K562 (cell line): ENCODE measurements at regions not wholly inside any gene's neighbourhood (a gene's known extent, or its start where the extent isn't known, plus 50 kb on each side); places are given as distances from the start of the nearest gene placed in this dataset.

Source experiments
- ATAC-seq: fragments of 200-7000 bp; cut with Tn5 transposase; 3 replicates; pipeline ENCODE4 v1.9.1; 2020; ENCODE audit warnings: moderate library complexity
- BruUV-seq: library from RNA; stranded (reverse); fragments of 400-500 nt; replicated peaks from 2 replicates; lab custom pipeline; 2021; lab: Mats Ljungman, UMichigan
- CTCF ChIA-PET: fragments of 300-600 bp; formaldehyde crosslinking; extraction: SDS; loops from one replicate; lab custom pipeline; 2021; ENCODE audit warnings: low intra/inter-chr PET ratio; lab: Yijun Ruan, JAX
- POLR2A ChIA-PET: fragments of 300-600, 350-650 bp; sonication (Branson Sonifier 250); formaldehyde crosslinking; extraction: SDS; loops from one replicate; lab custom pipeline; 2021; ENCODE audit warnings: antibody characterized with exemption, inconsistent platforms; lab: Yijun Ruan, JAX
- DNase-seq, 4 experiments: peaks; one replicate each; pipeline versions ENCODE4 v3.0.0 to v3.0.0-alpha.2; 2011 to 2018; ENCODE audit warnings: low spot score in 3 of 4, mixed read lengths in 3 of 4; ENCODE audit errors: extremely low read depth in 1 of 4
- FAIRE-seq: peaks from 2 replicates; lab custom pipeline; 2011; peaks lifted over from hg19 to GRCh38; lab: Jason Lieb, UNC
- H2AFZ ChIP-seq: 2 replicates; pipeline ENCODE4 v1.6.0; 2011; ENCODE audit warnings: low read depth, low read length, control low read depth, inconsistent platforms
- H3K27ac ChIP-seq: fragments of 200-600 bp; 3 replicates; pipeline ENCODE4 v1.8.0; 2011; ENCODE audit warnings: low read depth, mild to moderate bottlenecking, control low read depth, inconsistent platforms, low read length, moderate library complexity, mixed read lengths; ENCODE audit errors: extremely low read depth
- H3K27me3 ChIP-seq, 2 experiments: fragments of 300-600 bp in 1 of 2; 2 replicates in 1 of 2; 3 replicates in 1 of 2; pipeline versions ENCODE4 v1.6.0 to v1.8.0; 2011; ENCODE audit warnings: inconsistent platforms in 2 of 2, low read length in 2 of 2, mild to moderate bottlenecking in 1 of 2, mixed read lengths in 1 of 2, moderate library complexity in 1 of 2; ENCODE audit not compliant: control insufficient read depth in 2 of 2, insufficient read depth in 2 of 2
- H3K36me3 ChIP-seq: fragments of 300-600 bp; 3 replicates; pipeline ENCODE4 v1.8.0; 2011; ENCODE audit warnings: mild to moderate bottlenecking, low read length, inconsistent platforms; ENCODE audit not compliant: control insufficient read depth, insufficient read depth
- H3K4me1 ChIP-seq, 2 experiments: fragments of 200-600 bp in 1 of 2; replicated peaks in 1 of 2; 2 replicates in 1 of 2; 3 replicates in 1 of 2; pipeline versions ENCODE4 v1.5.1 to v1.8.0; 2011; ENCODE audit warnings: inconsistent platforms in 2 of 2, low read length in 2 of 2, mild to moderate bottlenecking in 1 of 2, mixed read lengths in 1 of 2, moderate library complexity in 1 of 2; ENCODE audit not compliant: control insufficient read depth in 2 of 2, insufficient read depth in 2 of 2
- H3K4me2 ChIP-seq: 2 replicates; pipeline ENCODE4 v1.6.1; 2011; ENCODE audit warnings: low read length, control low read depth, inconsistent platforms, mixed read lengths; ENCODE audit not compliant: insufficient read depth
- H3K4me3 ChIP-seq: fragments of 200-600 bp; sonication (generic), shearing (Covaris generic); 2 replicates; pipeline ENCODE4 v1.5.1; 2016; ENCODE audit warnings: control low read depth, inconsistent platforms
- H3K79me2 ChIP-seq: fragments of 200-600 bp; 3 replicates; pipeline ENCODE4 v1.8.0; 2011; ENCODE audit warnings: low read length, inconsistent platforms; ENCODE audit not compliant: control insufficient read depth, insufficient read depth
- H3K9ac ChIP-seq, 2 experiments: 2 replicates each; pipeline versions ENCODE4 v1.6.0 to v1.6.1; 2011; ENCODE audit warnings: low read depth in 2 of 2, low read length in 2 of 2, control low read depth in 1 of 2, inconsistent platforms in 1 of 2, mild to moderate bottlenecking in 1 of 2, mixed read lengths in 1 of 2; ENCODE audit not compliant: insufficient read depth in 1 of 2
- H3K9me1 ChIP-seq: one replicate; pipeline ENCODE4 v1.6.0; 2011; ENCODE audit warnings: inconsistent platforms, mild to moderate bottlenecking, low read length, moderate library complexity; ENCODE audit not compliant: control insufficient read depth, insufficient read depth
- H3K9me3 ChIP-seq: replicated peaks from 2 replicates; pipeline ENCODE4 v1.5.1; 2011; ENCODE audit warnings: low read depth, low read length, inconsistent platforms; ENCODE audit not compliant: control insufficient read depth, insufficient read depth
- H4K20me1 ChIP-seq: replicated peaks from 2 replicates; pipeline ENCODE4 v1.6.1; 2011; ENCODE audit warnings: low read length, inconsistent platforms, mixed read lengths; ENCODE audit not compliant: control insufficient read depth, insufficient read depth
- ARID2 ChIP-seq: fragments of 450-650 bp; IDR thresholded peaks from 2 replicates; pipeline ENCODE4 v1.6.1; 2017; ENCODE audit warnings: antibody characterized with exemption, mild to moderate bottlenecking
- CBFB ChIP-seq: sonication (generic); formaldehyde crosslinking; IDR thresholded peaks from 2 replicates; pipeline ENCODE4 v1.4.0; 2020; ENCODE audit warnings: mild to moderate bottlenecking, missing genetic modification reagents
- EP400 ChIP-seq: fragments of 450-650 bp; IDR thresholded peaks from 2 replicates; pipeline ENCODE4 v1.6.1; 2017; ENCODE audit warnings: antibody characterized with exemption, mild to moderate bottlenecking, moderate library complexity
- ILF3 ChIP-seq: fragments of 450-650 bp; IDR thresholded peaks from 2 replicates; pipeline ENCODE4 v1.6.1; 2018; ENCODE audit warnings: antibody characterized with exemption, mild to moderate bottlenecking, moderate library complexity, borderline replicate concordance
- LCOR ChIP-seq: sonication (generic); formaldehyde crosslinking; IDR thresholded peaks from 2 replicates; pipeline ENCODE4 v1.8.0; 2022; ENCODE audit warnings: mild to moderate bottlenecking, missing genetic modification reagents
- RBM22 ChIP-seq: fragments of 200-400 bp; formaldehyde crosslinking; IDR thresholded peaks from 2 replicates; pipeline ENCODE4 v1.6.1; 2018; ENCODE audit warnings: low read length, low read depth; ENCODE audit not compliant: poor library complexity, severe bottlenecking
- SETDB1 ChIP-seq: IDR thresholded peaks from one replicate; pipeline ENCODE4 v1.6.1; 2012; ENCODE audit warnings: low read length, control low read depth, inconsistent platforms
- ZC3H4 ChIP-seq: sonication (generic); formaldehyde crosslinking; IDR thresholded peaks from 2 replicates; pipeline ENCODE4 v1.9.0; 2021; ENCODE audit warnings: missing genetic modification reagents, borderline replicate concordance
- ZEB2 ChIP-seq: fragments of 450-650 bp; IDR thresholded peaks from 2 replicates; pipeline ENCODE4 v1.6.1; 2016
- ZNF384 ChIP-seq: IDR thresholded peaks from 2 replicates; pipeline ENCODE4 v1.6.1; 2012; ENCODE audit warnings: low read depth, low read length, improper control_type of control experiment
- ZNF436 ChIP-seq: fragments of 250-450, 450-650 bp; sonication (Bioruptor Pico); formaldehyde crosslinking; IDR thresholded peaks from 2 replicates; pipeline ENCODE4 v1.7.0; 2020; ENCODE audit warnings: mild to moderate bottlenecking
- WGBS: fragments of 100-300 bp; shearing (Covaris generic); methylation state at CpG from one replicate; pipeline ENCODE4 v1.1.6; 2016; ENCODE audit warnings: low coverage, mixed read lengths; ENCODE audit not compliant: insufficient coverage; ENCODE audit errors: missing lambda C conversion rate; 5-methylcytosine and 5-hydroxymethylcytosine counted together
- in situ Hi-C: fragments of 300-500 bp; cut with MboI; formaldehyde crosslinking; loops from 4 replicates; pipeline ENCODE4 v1.15.0; 2018; ENCODE audit warnings: inconsistent platforms, mixed read lengths
- intact Hi-C: fragments of 100-400 bp; cut with micrococcal nuclease; formaldehyde crosslinking; loops from 2 replicates; pipeline ENCODE4 v1.14.2; 2022
- TF ChIP-seq, protein P1 (sequence below): fragments of 250-450 bp; sonication (Bioruptor Pico); IDR thresholded peaks from 2 replicates; pipeline ENCODE4 v1.5.0; 2020; ENCODE audit warnings: mild to moderate bottlenecking
- TF ChIP-seq, protein P2 (sequence below), 3 experiments: fragments of 200-800 bp in 1 of 3; sonication (Bioruptor generic) in 1 of 3; sonication (generic) in 1 of 3; formaldehyde crosslinking in 1 of 3; IDR thresholded peaks; 2 replicates each; pipeline versions ENCODE4 v1.6.1 to v1.8.0; 2016 to 2022; ENCODE audit warnings: mild to moderate bottlenecking in 2 of 3, missing compliant biosample characterization in 2 of 3, missing genetic modification characterization in 2 of 3, missing genetic modification reagents in 1 of 3
- TF ChIP-seq, protein P3 (sequence below): sonication (generic); formaldehyde crosslinking; IDR thresholded peaks from 2 replicates; pipeline ENCODE4 v1.8.1; 2023; ENCODE audit warnings: mild to moderate bottlenecking, missing genetic modification reagents, moderate library complexity

DNA sequence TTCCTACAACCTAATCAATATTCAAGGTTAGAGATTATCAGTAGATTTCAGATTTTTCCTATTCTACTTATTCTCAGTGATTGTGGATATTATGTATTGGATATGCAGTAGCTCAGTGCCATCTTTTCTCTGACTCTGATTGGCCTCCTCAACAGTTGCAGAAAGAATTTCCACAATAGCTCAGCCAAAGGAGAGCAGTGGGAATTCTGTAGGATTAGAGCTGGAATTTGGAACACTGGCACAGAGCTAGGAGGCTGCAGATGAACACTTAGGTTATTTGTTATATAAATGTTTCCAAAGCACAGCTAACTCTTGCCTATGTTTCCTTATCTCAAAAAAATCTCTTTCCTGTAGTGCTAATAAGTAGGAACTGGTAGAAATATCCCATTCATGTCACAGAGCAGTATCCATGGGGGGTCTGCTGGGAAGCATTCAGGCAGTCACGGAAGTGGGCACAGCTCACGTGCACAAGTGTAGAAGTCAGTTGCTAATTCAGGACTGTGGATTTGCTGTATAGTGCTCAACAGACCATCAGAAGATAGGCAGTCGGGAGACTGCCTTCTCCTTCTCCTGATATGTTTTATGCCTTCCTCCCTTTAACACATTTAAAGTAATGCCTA lies 116.2 kb upstream of the TMEM260 start:
- no peak for FAIRE-seq
- intact Hi-C loops (no loop called here), in situ Hi-C loops (no loop called here)
- Histone ChIP-seq H3K4me2 (no peak overlapping the region), H3K9me3 (no peaks in the 10 kb centered on the region), H3K9ac (no peak overlapping the region), H3K4me3 (no peak overlapping the region), H3K4me1 (no peaks in the 10 kb centered on the region), H3K9me1 (no peaks in the 10 kb centered on the region), H3K36me3 (no peaks in the 10 kb centered on the region), H4K20me1 (no peaks in the 10 kb centered on the region), H3K27ac (no peak overlapping the region), H2AFZ (no peak overlapping the region), H3K79me2 (no peaks in the 10 kb centered on the region), H3K27me3 (no peaks in the 10 kb centered on the region)
- BruUV-seq = no TSS peak
- ChIA-PET POLR2A (no interaction called here), CTCF (no interaction called here)
- no peak for TF ChIP-seq ARID2
- TF ChIP-seq RBM22 = no peak
- no peak for TF ChIP-seq ZNF384
- TF ChIP-seq ZC3H4 (CRISPR knock-in tag) = no peak
- no peak for TF ChIP-seq ZNF436 (CRISPR knock-in tag)
- TF ChIP-seq, protein P1, sequence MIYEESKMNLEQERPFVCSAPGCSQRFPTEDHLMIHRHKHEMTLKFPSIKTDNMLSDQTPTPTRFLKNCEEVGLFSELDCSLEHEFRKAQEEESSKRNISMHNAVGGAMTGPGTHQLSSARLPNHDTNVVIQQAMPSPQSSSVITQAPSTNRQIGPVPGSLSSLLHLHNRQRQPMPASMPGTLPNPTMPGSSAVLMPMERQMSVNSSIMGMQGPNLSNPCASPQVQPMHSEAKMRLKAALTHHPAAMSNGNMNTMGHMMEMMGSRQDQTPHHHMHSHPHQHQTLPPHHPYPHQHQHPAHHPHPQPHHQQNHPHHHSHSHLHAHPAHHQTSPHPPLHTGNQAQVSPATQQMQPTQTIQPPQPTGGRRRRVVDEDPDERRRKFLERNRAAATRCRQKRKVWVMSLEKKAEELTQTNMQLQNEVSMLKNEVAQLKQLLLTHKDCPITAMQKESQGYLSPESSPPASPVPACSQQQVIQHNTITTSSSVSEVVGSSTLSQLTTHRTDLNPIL (CRISPR knock-in tag) = no peak
- TF ChIP-seq, protein P2, sequence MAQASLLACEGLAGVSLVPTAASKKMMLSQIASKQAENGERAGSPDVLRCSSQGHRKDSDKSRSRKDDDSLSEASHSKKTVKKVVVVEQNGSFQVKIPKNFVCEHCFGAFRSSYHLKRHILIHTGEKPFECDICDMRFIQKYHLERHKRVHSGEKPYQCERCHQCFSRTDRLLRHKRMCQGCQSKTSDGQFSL (CRISPR knock-in tag; IDR thresholded peaks at IDR 0.05) = no peak
- TF ChIP-seq, protein P2 (tag; IDR thresholded peaks at IDR 0.05) = no peak
- no peak for TF ChIP-seq EP400
- no peak for TF ChIP-seq ZEB2
- TF ChIP-seq CBFB (CRISPR knock-in tag) = no peak
- TF ChIP-seq, protein P3, sequence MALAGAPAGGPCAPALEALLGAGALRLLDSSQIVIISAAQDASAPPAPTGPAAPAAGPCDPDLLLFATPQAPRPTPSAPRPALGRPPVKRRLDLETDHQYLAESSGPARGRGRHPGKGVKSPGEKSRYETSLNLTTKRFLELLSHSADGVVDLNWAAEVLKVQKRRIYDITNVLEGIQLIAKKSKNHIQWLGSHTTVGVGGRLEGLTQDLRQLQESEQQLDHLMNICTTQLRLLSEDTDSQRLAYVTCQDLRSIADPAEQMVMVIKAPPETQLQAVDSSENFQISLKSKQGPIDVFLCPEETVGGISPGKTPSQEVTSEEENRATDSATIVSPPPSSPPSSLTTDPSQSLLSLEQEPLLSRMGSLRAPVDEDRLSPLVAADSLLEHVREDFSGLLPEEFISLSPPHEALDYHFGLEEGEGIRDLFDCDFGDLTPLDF (CRISPR knock-in tag) = no peak
- TF ChIP-seq ILF3 = no peak
- TF ChIP-seq SETDB1 = no peak
- no peak for TF ChIP-seq LCOR (CRISPR knock-in tag)
- no peak for ATAC-seq
- WGBS = 0% methylated on average over 3 of the region's 3 CpGs
- no peak for DNase-seq
